ENCODE measurements at regions not wholly inside any gene's neighbourhood (a gene's known extent, or its start where the extent isn't known, plus 50 kb on each side); places are given as distances from the start of the nearest gene placed in this dataset.
"Not testable (repeated sequence)": the region's sequence is repeated elsewhere in the genome, so short reads cannot be mapped to it uniquely, and the experiment has no call there.

DNA sequence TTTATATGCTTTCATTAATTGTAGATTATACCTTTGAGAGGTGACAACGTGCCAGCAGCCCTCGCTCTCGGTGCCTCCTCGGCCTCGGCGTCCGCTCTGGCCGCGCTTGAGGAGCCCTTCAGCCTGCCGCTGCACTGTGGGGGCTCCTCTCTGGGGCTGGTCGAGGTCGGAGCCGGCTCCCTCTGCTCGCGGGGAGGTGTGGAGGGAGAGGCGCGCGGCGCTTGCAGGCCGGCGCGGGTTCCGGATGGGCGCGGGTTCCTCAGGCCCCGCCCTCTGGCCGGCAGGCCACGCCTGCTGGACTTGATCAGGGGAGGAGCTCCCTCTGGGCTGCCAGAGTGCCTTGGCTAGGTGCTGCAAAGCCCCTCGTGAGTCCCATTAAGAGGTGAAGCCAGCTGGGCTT is 321.1 kb upstream of the PCDH18 start:
- no peaks in the 10 kb centered on the region for H3K27me3 ChIP-seq (ENCODE audit: insufficient read depth, low read length, poor library complexity)
- H4K20me1 ChIP-seq (ENCODE audit: insufficient read depth, low read length) = no peaks in the 10 kb centered on the region
- no peak overlapping the region for H3K9ac ChIP-seq (ENCODE audit: low read depth, low read length)
- H2AFZ ChIP-seq (ENCODE audit: low read depth, low read length) = no peak overlapping the region
- H3K4me1 ChIP-seq (ENCODE audit: insufficient read depth, low read length) = no peaks in the 10 kb centered on the region
- no peak for DNase-seq
- H3K36me3 ChIP-seq (ENCODE audit: insufficient read depth, low read length) = no peaks in the 10 kb centered on the region
- no peak overlapping the region for H3K4me2 ChIP-seq (ENCODE audit: insufficient read depth, low read length)
- H3K79me2 ChIP-seq (ENCODE audit: insufficient read depth, low read length) = no peaks in the 10 kb centered on the region
- TF ChIP-seq, protein P1, sequence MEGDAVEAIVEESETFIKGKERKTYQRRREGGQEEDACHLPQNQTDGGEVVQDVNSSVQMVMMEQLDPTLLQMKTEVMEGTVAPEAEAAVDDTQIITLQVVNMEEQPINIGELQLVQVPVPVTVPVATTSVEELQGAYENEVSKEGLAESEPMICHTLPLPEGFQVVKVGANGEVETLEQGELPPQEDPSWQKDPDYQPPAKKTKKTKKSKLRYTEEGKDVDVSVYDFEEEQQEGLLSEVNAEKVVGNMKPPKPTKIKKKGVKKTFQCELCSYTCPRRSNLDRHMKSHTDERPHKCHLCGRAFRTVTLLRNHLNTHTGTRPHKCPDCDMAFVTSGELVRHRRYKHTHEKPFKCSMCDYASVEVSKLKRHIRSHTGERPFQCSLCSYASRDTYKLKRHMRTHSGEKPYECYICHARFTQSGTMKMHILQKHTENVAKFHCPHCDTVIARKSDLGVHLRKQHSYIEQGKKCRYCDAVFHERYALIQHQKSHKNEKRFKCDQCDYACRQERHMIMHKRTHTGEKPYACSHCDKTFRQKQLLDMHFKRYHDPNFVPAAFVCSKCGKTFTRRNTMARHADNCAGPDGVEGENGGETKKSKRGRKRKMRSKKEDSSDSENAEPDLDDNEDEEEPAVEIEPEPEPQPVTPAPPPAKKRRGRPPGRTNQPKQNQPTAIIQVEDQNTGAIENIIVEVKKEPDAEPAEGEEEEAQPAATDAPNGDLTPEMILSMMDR (IDR thresholded peaks at IDR 0.05; ENCODE audit: borderline replicate concordance, extremely low read depth, low read length, poor library complexity, severe bottlenecking) = no peak
- no peak for TF ChIP-seq EZH2 (IDR thresholded peaks at IDR 0.05; ENCODE audit: borderline replicate concordance, low read depth, low read length, severe bottlenecking)
- H3K4me3 ChIP-seq (ENCODE audit: low read depth in 1 of 2, low read length in 2 of 2) = no peak overlapping the region
- no peaks in the 10 kb centered on the region for H3K9me3 ChIP-seq (ENCODE audit: insufficient read depth, low read length, severe bottlenecking)
- H3K27ac ChIP-seq (ENCODE audit: low read length) = no peak overlapping the region
- no peak for ATAC-seq (ENCODE audit: insufficient read depth, low read depth)

DNA sequence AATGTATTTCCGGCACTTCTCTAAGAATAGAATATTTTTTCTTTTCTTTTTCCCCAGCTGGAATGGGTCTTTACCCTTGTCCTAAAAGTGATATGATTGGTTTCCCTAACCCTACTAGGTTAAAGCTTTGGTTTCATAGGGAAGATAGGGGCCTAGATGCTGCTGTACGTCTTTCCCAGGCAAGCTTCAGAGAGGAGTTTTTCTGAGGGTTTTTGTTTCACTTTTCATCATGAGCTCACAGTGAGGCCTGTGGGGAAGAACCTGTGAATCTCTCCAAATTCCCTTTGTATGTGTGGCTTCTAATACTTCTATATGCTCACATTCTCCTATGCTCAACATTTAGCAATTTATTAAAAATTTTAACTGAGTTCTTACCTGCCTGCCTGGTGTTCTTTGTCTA is 320.0 kb upstream of the PCDH18 start:
- TF ChIP-seq EZH2 (IDR thresholded peaks at IDR 0.05; ENCODE audit: borderline replicate concordance, low read depth, low read length, severe bottlenecking) = no peak
- TF ChIP-seq, protein P1 (IDR thresholded peaks at IDR 0.05; ENCODE audit: borderline replicate concordance, extremely low read depth, low read length, poor library complexity, severe bottlenecking) = no peak

DNA sequence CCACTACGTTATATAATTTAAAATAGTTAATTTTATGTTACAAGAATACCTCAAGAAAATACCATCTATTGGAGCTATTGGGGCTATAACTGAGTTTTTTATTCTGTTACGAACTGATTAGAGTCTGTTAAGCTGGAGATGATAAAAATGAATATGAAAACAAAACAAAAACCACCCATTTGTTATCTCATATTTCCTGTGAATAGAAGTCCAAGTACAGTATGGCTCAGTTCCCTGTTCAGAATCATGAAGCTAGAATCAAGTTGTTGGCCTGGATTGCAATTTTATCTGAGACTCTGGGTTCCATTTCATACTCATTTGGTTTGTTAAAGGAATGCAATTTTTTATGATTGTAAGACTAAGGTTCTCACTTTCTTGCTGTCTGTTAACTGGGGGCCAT is 319.1 kb upstream of the PCDH18 start:
- H3K27ac ChIP-seq (ENCODE audit: low read length) = no peak overlapping the region
- H3K4me3 ChIP-seq (ENCODE audit: low read depth in 1 of 2, low read length in 2 of 2) = no peak overlapping the region
- no peak overlapping the region for H3K9ac ChIP-seq (ENCODE audit: low read depth, low read length)
- no peaks in the 10 kb centered on the region for H3K27me3 ChIP-seq (ENCODE audit: insufficient read depth, low read length, poor library complexity)
- H2AFZ ChIP-seq (ENCODE audit: low read depth, low read length) = no peak overlapping the region
- no peaks in the 10 kb centered on the region for H3K36me3 ChIP-seq (ENCODE audit: insufficient read depth, low read length)
- TF ChIP-seq, protein P1 (IDR thresholded peaks at IDR 0.05; ENCODE audit: borderline replicate concordance, extremely low read depth, low read length, poor library complexity, severe bottlenecking) = no peak
- TF ChIP-seq EZH2 (IDR thresholded peaks at IDR 0.05; ENCODE audit: borderline replicate concordance, low read depth, low read length, severe bottlenecking) = no peak
- H3K4me1 ChIP-seq (ENCODE audit: insufficient read depth, low read length) = no peaks in the 10 kb centered on the region
- H4K20me1 ChIP-seq (ENCODE audit: insufficient read depth, low read length) = no peaks in the 10 kb centered on the region
- H3K79me2 ChIP-seq (ENCODE audit: insufficient read depth, low read length) = no peaks in the 10 kb centered on the region
- ATAC-seq (ENCODE audit: insufficient read depth, low read depth) (no peak), DNase-seq (no peak)
- no peaks in the 10 kb centered on the region for H3K9me3 ChIP-seq (ENCODE audit: insufficient read depth, low read length, severe bottlenecking)
- no peak overlapping the region for H3K4me2 ChIP-seq (ENCODE audit: insufficient read depth, low read length)

More for the DNA sequence above, 320.0 kb upstream of the PCDH18 start:
- no peaks in the 10 kb centered on the region for H3K9me3 ChIP-seq (ENCODE audit: insufficient read depth, low read length, severe bottlenecking)
- no peak overlapping the region for H3K9ac ChIP-seq (ENCODE audit: low read depth, low read length)
- ATAC-seq (ENCODE audit: insufficient read depth, low read depth) (no peak), DNase-seq (no peak)
- no peak overlapping the region for H3K27ac ChIP-seq (ENCODE audit: low read length)
- H3K79me2 ChIP-seq (ENCODE audit: insufficient read depth, low read length) = no peaks in the 10 kb centered on the region
- no peak overlapping the region for H3K4me3 ChIP-seq (ENCODE audit: low read depth in 1 of 2, low read length in 2 of 2)
- H3K4me1 ChIP-seq (ENCODE audit: insufficient read depth, low read length) = no peaks in the 10 kb centered on the region
- no peaks in the 10 kb centered on the region for H3K27me3 ChIP-seq (ENCODE audit: insufficient read depth, low read length, poor library complexity)
- no peak overlapping the region for H2AFZ ChIP-seq (ENCODE audit: low read depth, low read length)
- H3K4me2 ChIP-seq (ENCODE audit: insufficient read depth, low read length) = no peak overlapping the region
- H3K36me3 ChIP-seq (ENCODE audit: insufficient read depth, low read length) = no peaks in the 10 kb centered on the region
- no peaks in the 10 kb centered on the region for H4K20me1 ChIP-seq (ENCODE audit: insufficient read depth, low read length)

DNA sequence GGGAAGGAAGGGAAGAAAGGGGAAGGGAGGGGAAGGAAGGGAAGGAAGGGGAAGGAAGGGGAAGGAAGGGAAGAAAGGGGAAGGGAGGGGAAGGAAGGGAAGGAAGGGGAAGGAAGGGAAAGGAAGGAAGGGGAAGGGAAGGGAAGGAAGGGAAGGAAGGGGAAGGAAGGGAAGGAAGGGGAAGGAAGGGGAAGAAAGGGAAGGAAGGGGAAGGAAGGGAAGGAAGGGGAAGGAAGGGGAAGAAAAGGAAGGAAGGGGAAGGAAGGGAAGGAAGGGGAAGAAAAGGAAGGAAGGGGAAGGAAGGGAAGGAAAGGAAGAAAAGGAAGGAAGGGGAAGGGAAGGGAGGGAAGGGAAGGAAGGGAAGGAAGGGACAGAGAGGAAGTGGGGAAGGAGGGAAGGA is 295.7 kb upstream of the PCDH18 start:
- not testable (repeated sequence) for H3K4me3 ChIP-seq (ENCODE audit: low read depth in 1 of 2, low read length in 2 of 2); H4K20me1 ChIP-seq (ENCODE audit: insufficient read depth, low read length); H3K36me3 ChIP-seq (ENCODE audit: insufficient read depth, low read length); H3K4me1 ChIP-seq (ENCODE audit: insufficient read depth, low read length); H3K79me2 ChIP-seq (ENCODE audit: insufficient read depth, low read length); H3K4me2 ChIP-seq (ENCODE audit: insufficient read depth, low read length); H3K9ac ChIP-seq (ENCODE audit: low read depth, low read length); DNase-seq; H3K27ac ChIP-seq (ENCODE audit: low read length); H2AFZ ChIP-seq (ENCODE audit: low read depth, low read length); ATAC-seq (ENCODE audit: insufficient read depth, low read depth); H3K27me3 ChIP-seq (ENCODE audit: insufficient read depth, low read length, poor library complexity); H3K9me3 ChIP-seq (ENCODE audit: insufficient read depth, low read length, severe bottlenecking)
